DND-41 (cell line): ENCODE measurements at regions not wholly inside any gene's neighbourhood (a gene's known extent, or its start where the extent isn't known, plus 50 kb on each side); places are given as distances from the start of the nearest gene placed in this dataset.

ENCODE experiments used
- ATAC-seq: fragments of 200-7000 bp; cut with Tn5 transposase; 3 replicates; pipeline ENCODE4 v1.9.1; 2021; ENCODE audit warnings: low read depth; ENCODE audit not compliant: insufficient read depth
- DNase-seq: peaks from one replicate; pipeline ENCODE4 v3.0.0-alpha.2; 2020
- H2AFZ ChIP-seq: 2 replicates; pipeline ENCODE4 v1.6.0; 2012; ENCODE audit warnings: low read depth, low read length
- H3K27ac ChIP-seq: 2 replicates; pipeline ENCODE4 v1.5.1; 2012; ENCODE audit warnings: low read length, inconsistent platforms
- H3K27me3 ChIP-seq: fragments of 200-600 bp; sonication (generic); 2 replicates; pipeline ENCODE4 v1.6.0; 2012; ENCODE audit warnings: low read length, mild to moderate bottlenecking, inconsistent platforms; ENCODE audit not compliant: insufficient read depth, poor library complexity
- H3K36me3 ChIP-seq: 2 replicates; pipeline ENCODE4 v1.5.1; 2012; ENCODE audit warnings: low read length, inconsistent platforms; ENCODE audit not compliant: insufficient read depth
- H3K4me1 ChIP-seq: 2 replicates; pipeline ENCODE4 v1.5.1; 2012; ENCODE audit warnings: mild to moderate bottlenecking, low read length; ENCODE audit not compliant: insufficient read depth
- H3K4me2 ChIP-seq: 2 replicates; pipeline ENCODE4 v1.6.0; 2012; ENCODE audit warnings: mild to moderate bottlenecking, moderate library complexity, low read length, inconsistent platforms; ENCODE audit not compliant: insufficient read depth
- H3K4me3 ChIP-seq, 2 experiments: fragments of 200-600 bp in 1 of 2; shearing (Covaris generic) in 1 of 2; 2 replicates each; pipeline ENCODE4 v1.5.1; 2012 to 2016; ENCODE audit warnings: inconsistent platforms in 2 of 2, low read length in 2 of 2, mild to moderate bottlenecking in 2 of 2, low read depth in 1 of 2, moderate library complexity in 1 of 2
- H3K79me2 ChIP-seq: 2 replicates; pipeline ENCODE4 v1.6.0; 2012; ENCODE audit warnings: low read length, inconsistent platforms; ENCODE audit not compliant: insufficient read depth
- H3K9ac ChIP-seq: 2 replicates; pipeline ENCODE4 v1.6.0; 2012; ENCODE audit warnings: low read depth, mild to moderate bottlenecking, inconsistent platforms, low read length, moderate library complexity
- H3K9me3 ChIP-seq: 2 replicates; pipeline ENCODE4 v1.5.1; 2012; ENCODE audit warnings: low read length, moderate library complexity, mild to moderate bottlenecking, inconsistent platforms; ENCODE audit not compliant: insufficient read depth, severe bottlenecking
- H4K20me1 ChIP-seq: 2 replicates; pipeline ENCODE4 v1.6.0; 2012; ENCODE audit warnings: low read length; ENCODE audit not compliant: insufficient read depth
- EZH2 ChIP-seq: IDR thresholded peaks from 3 replicates; pipeline ENCODE4 v1.6.1; 2012; ENCODE audit warnings: borderline replicate concordance, low read depth, mild to moderate bottlenecking, moderate library complexity, low read length, inconsistent platforms; ENCODE audit not compliant: severe bottlenecking
- TF ChIP-seq, protein P1 (sequence below): IDR thresholded peaks from 2 replicates; pipeline ENCODE4 v1.5.1; 2012; ENCODE audit warnings: borderline replicate concordance, low read length, moderate library complexity, mild to moderate bottlenecking; ENCODE audit not compliant: poor library complexity, severe bottlenecking; ENCODE audit errors: extremely low read depth

DNA sequence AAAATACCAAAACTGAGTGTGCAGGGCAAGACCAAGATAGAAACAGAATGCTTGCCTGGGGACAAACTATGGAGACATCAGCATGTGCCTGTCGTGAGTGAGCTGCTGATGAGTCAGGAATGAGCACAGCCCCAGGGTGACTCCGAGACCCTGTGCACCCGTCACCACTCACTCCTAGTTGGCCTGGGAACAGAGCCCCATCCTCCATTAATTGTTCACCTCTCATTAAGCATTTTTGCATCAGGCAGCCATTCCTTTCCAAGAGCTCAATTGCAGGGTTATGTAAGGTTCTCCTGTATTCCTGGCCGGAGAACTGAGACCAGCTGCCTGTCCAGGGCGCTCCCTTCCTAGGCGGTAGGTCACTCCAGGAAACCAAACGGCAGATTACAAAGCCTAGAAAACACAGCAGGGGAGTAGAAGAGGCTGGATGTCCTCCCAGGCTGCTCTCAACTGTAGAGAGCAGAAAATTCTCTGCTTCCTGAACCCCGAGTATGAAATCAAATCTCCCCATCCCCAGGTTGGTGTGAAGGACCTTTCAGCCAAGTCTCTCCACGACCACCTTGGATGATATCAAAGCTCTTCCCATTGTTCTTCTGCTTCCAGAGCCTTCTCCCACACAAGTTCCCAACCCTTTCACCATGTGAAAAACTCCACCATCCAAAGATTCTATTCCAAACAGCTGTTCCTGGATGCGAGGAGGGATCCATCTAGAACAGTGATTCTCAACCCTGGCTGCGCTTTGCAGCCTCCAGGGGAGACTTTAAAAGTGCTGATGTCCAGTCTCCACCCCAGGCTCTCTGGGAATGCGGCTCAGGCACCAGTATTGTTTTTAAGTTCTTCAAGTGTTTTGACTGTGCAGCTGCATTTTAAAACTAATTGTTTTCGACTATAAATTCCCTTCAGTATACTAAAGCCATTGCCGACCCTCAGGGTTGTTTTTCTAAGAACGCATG is 532.6 kb upstream of the JARID2 start:
- DNase-seq (no peak), ATAC-seq (no peak)
- H3K4me3 ChIP-seq = no peak overlapping the region
- no peak overlapping the region for H2AFZ ChIP-seq
- H3K27ac ChIP-seq = no peak overlapping the region
- no peak for TF ChIP-seq EZH2
- TF ChIP-seq, protein P1, sequence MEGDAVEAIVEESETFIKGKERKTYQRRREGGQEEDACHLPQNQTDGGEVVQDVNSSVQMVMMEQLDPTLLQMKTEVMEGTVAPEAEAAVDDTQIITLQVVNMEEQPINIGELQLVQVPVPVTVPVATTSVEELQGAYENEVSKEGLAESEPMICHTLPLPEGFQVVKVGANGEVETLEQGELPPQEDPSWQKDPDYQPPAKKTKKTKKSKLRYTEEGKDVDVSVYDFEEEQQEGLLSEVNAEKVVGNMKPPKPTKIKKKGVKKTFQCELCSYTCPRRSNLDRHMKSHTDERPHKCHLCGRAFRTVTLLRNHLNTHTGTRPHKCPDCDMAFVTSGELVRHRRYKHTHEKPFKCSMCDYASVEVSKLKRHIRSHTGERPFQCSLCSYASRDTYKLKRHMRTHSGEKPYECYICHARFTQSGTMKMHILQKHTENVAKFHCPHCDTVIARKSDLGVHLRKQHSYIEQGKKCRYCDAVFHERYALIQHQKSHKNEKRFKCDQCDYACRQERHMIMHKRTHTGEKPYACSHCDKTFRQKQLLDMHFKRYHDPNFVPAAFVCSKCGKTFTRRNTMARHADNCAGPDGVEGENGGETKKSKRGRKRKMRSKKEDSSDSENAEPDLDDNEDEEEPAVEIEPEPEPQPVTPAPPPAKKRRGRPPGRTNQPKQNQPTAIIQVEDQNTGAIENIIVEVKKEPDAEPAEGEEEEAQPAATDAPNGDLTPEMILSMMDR = no peak
- no peak overlapping the region for H3K9ac ChIP-seq
- no peaks in the 10 kb centered on the region for H3K36me3 ChIP-seq
- H3K4me1 ChIP-seq = peaks cover 12% of the 10 kb centered on the region
- no peaks in the 10 kb centered on the region for H4K20me1 ChIP-seq
- peaks cover 2% of the 10 kb centered on the region for H3K9me3 ChIP-seq
- H3K79me2 ChIP-seq = no peaks in the 10 kb centered on the region
- H3K27me3 ChIP-seq = no peaks in the 10 kb centered on the region
- H3K4me2 ChIP-seq = no peak overlapping the region

DNA sequence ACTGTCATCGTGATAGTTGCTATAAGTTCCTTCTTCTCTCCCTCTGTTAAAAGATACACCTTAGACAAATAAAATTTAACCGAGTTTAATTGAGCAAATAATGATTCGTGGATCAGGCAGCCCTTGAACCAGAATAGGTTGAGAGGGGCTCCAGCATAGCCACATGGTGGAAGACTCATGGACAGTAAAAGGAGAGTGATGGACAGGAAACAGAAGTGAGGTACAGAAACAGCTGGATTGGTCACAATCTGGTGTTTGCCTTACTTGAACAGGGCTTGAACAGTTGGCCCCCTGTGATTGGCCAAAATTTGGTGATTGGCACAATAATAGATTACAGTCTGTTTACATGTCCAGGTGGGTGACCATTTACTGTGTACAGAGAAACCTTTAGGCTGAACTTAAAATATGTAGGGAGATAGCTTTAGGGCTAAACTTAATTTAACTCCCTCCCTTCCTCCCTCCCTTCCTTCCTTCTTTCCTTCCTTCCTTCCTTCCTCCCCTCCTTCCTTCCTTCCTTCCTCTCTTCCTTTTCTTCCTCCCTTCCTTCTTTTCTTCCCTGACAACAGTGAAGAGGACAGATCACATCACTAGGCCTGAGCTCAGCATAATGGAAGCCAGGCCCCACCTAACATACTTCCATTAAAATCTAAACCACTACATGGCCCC is 531.8 kb upstream of the JARID2 start:
- TF ChIP-seq, protein P1 = no peak
- no peak for TF ChIP-seq EZH2
- Histone ChIP-seq H3K9me3 (peaks cover 2% of the 10 kb centered on the region), H3K27ac (no peak overlapping the region), H3K4me3 (no peak overlapping the region), H3K79me2 (no peaks in the 10 kb centered on the region), H3K4me1 (peaks cover 12% of the 10 kb centered on the region), H3K36me3 (no peaks in the 10 kb centered on the region), H3K9ac (no peak overlapping the region), H4K20me1 (no peaks in the 10 kb centered on the region), H3K27me3 (no peaks in the 10 kb centered on the region), H2AFZ (no peak overlapping the region), H3K4me2 (no peak overlapping the region)
- ATAC-seq (no peak), DNase-seq (no peak)

DNA sequence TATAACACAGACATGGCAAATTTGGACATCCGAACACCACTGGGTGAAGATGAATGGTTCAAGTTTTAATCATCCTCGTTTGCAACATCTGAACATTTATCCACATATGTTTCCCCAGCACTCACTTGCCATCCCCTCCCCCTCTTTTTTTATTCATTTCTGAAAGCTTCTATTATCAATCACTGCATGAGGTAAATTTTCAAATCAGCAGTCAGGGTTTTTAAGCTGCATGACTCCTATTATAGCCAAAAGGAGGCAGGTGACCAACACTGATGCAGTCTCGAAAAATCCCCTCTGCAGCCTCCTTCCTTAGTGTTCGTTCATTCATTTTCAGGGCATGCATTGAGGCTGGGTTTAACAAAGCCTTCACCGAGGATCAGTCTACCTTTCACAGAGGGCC is 530.8 kb upstream of the JARID2 start:
- ATAC-seq (no peak), DNase-seq (no peak)

More for the DNA sequence above, 530.8 kb upstream of the JARID2 start:
- Histone ChIP-seq H3K4me1 (peaks cover 12% of the 10 kb centered on the region), H3K4me3 (no peak overlapping the region), H3K79me2 (no peaks in the 10 kb centered on the region), H3K27ac (no peak overlapping the region), H3K27me3 (no peaks in the 10 kb centered on the region), H3K9ac (no peak overlapping the region), H4K20me1 (no peaks in the 10 kb centered on the region), H2AFZ (no peak overlapping the region), H3K9me3 (peaks cover 2% of the 10 kb centered on the region), H3K4me2 (no peak overlapping the region), H3K36me3 (no peaks in the 10 kb centered on the region)
- TF ChIP-seq EZH2 = no peak
